Prostate gland (tissue), 2 donors: ENCODE measurements at regions not wholly inside any gene's neighbourhood (a gene's known extent, or its start where the extent isn't known, plus 50 kb on each side); places are given as distances from the start of the nearest gene placed in this dataset.

Source experiments
- CTCF ChIP-seq, 4 experiments: fragments of 200-600 bp in 2 of 4; fragments of 450-650 bp in 2 of 4; sonication (generic) in 2 of 4; IDR thresholded peaks; 1 replicate in 3 of 4; 2 replicates in 1 of 4; pipeline ENCODE4 v1.5.1; 2016 to 2019; ENCODE audit warnings: antibody characterized with exemption in 4 of 4, mild to moderate bottlenecking in 2 of 4, moderate library complexity in 2 of 4
- POLR2AphosphoS5 ChIP-seq: sonication (generic); formaldehyde crosslinking; IDR thresholded peaks from one replicate; pipeline ENCODE4 v1.6.1; 2017; ENCODE audit warnings: antibody characterized with exemption

GRCh38 chr1:38326135-38326534 lies 279.5 kb upstream of the POU3F1 start:
- TF ChIP-seq POLR2AphosphoS5 (no peak), CTCF (IDR thresholded peaks at IDR 0.05) (no peak)
